Endothelial cell of umbilical vein (primary cell): ENCODE measurements at regions not wholly inside any gene's neighbourhood (a gene's known extent, or its start where the extent isn't known, plus 50 kb on each side); places are given as distances from the start of the nearest gene placed in this dataset.

Experiments
- BruUV-seq: library from RNA; stranded (reverse); fragments of 400-500 nt; replicated peaks from 2 replicates; lab custom pipeline; 2021; lab: Mats Ljungman, UMichigan
- CTCF ChIA-PET: fragments of 300-600, 350-600 bp; sonication (Branson Sonifier 250); formaldehyde crosslinking; loops from one replicate; lab custom pipeline; 2021; ENCODE audit warnings: antibody characterized with exemption, inconsistent platforms; lab: Charles Lee
- POLR2A ChIA-PET: fragments of 300-600, 350-600 bp; sonication (Branson Sonifier 250); formaldehyde crosslinking; loops from one replicate; lab custom pipeline; 2021; ENCODE audit warnings: antibody characterized with exemption, inconsistent platforms; lab: Charles Lee
- DNase-seq: peaks from one replicate; pipeline ENCODE4 v3.0.0-alpha.2; 2011; ENCODE audit warnings: low read depth, low spot score
- FAIRE-seq: peaks from 2 replicates; lab custom pipeline; 2011; peaks lifted over from hg19 to GRCh38; lab: Jason Lieb, UNC
- H2AFZ ChIP-seq: 2 replicates; pipeline ENCODE4 v1.6.0; 2012; ENCODE audit warnings: low read depth, low read length, control low read depth, inconsistent platforms
- H3K27ac ChIP-seq: 2 replicates; pipeline ENCODE4 v1.5.1; 2011; ENCODE audit warnings: low read depth, mild to moderate bottlenecking, control low read depth, low read length, moderate library complexity; ENCODE audit not compliant: insufficient read depth
- H3K27me3 ChIP-seq, 2 experiments: 2 replicates each; pipeline versions ENCODE4 v1.6.0 to v1.6.1; 2011; ENCODE audit warnings: low read length in 2 of 2, mixed read lengths in 1 of 2; ENCODE audit not compliant: control insufficient read depth in 2 of 2, insufficient read depth in 2 of 2
- H3K36me3 ChIP-seq, 2 experiments: 2 replicates in 1 of 2; 3 replicates in 1 of 2; pipeline ENCODE4 v1.5.1; 2011; ENCODE audit warnings: low read length in 2 of 2, mild to moderate bottlenecking in 1 of 2, moderate library complexity in 1 of 2; ENCODE audit not compliant: control insufficient read depth in 2 of 2, insufficient read depth in 2 of 2; ENCODE audit errors: extremely low read depth in 1 of 2
- H3K4me1 ChIP-seq: 3 replicates; pipeline ENCODE4 v1.5.1; 2011; ENCODE audit warnings: mild to moderate bottlenecking, low read length; ENCODE audit not compliant: control insufficient read depth, insufficient read depth; ENCODE audit errors: extremely low read depth
- H3K4me2 ChIP-seq: 2 replicates; pipeline ENCODE4 v1.6.1; 2011; ENCODE audit warnings: low read length, control low read depth, mixed read lengths; ENCODE audit not compliant: insufficient read depth
- H3K4me3 ChIP-seq, 3 experiments: fragments of 200-600 bp in 1 of 3; sonication (generic), shearing (Covaris generic) in 1 of 3; replicated peaks in 1 of 3; 2 replicates each; pipeline ENCODE4 v1.5.1; 2011 to 2016; ENCODE audit warnings: control low read depth in 3 of 3, low read length in 3 of 3, mild to moderate bottlenecking in 2 of 3, inconsistent platforms in 1 of 3, low read depth in 1 of 3, moderate library complexity in 1 of 3; ENCODE audit not compliant: insufficient read depth in 1 of 3
- H3K79me2 ChIP-seq: 2 replicates; pipeline ENCODE4 v1.6.0; 2012; ENCODE audit warnings: low read length, inconsistent platforms; ENCODE audit not compliant: control insufficient read depth, insufficient read depth
- H3K9ac ChIP-seq: replicated peaks from 2 replicates; pipeline ENCODE3; 2011; ENCODE audit warnings: low read length, control low read depth; ENCODE audit not compliant: insufficient read depth; ENCODE audit errors: extremely low read depth
- H3K9me1 ChIP-seq: replicated peaks from 3 replicates; pipeline ENCODE4 v1.6.0; 2011; ENCODE audit warnings: mild to moderate bottlenecking, low read length; ENCODE audit not compliant: control insufficient read depth, insufficient read depth; ENCODE audit errors: extremely low read depth
- H3K9me3 ChIP-seq: replicated peaks from 2 replicates; pipeline ENCODE4 v1.5.1; 2012; ENCODE audit warnings: low read length, inconsistent platforms; ENCODE audit not compliant: control insufficient read depth, insufficient read depth
- H4K20me1 ChIP-seq: replicated peaks from 2 replicates; pipeline ENCODE3; 2011; ENCODE audit warnings: mild to moderate bottlenecking, low read length; ENCODE audit not compliant: control insufficient read depth, insufficient read depth; ENCODE audit errors: extremely low read depth
- CTCF ChIP-seq, 2 donors: IDR thresholded peaks; 1 replicate in 1 of 2; 2 replicates in 1 of 2; pipeline ENCODE4 v1.5.1; 2011; ENCODE audit warnings: low read length in 2 of 2, mild to moderate bottlenecking in 2 of 2, moderate library complexity in 2 of 2, control low read depth in 1 of 2, inconsistent platforms in 1 of 2, low read depth in 1 of 2; ENCODE audit not compliant: insufficient read depth in 1 of 2; ENCODE audit errors: extremely low read depth in 1 of 2
- EZH2 ChIP-seq: IDR thresholded peaks from 2 replicates; pipeline ENCODE4 v1.6.1; 2012; ENCODE audit warnings: borderline replicate concordance, low read depth, mild to moderate bottlenecking, moderate library complexity, low read length, inconsistent platforms; ENCODE audit not compliant: severe bottlenecking
- FOS ChIP-seq: IDR thresholded peaks from 2 replicates; pipeline ENCODE4 v1.6.1; 2011; ENCODE audit warnings: mild to moderate bottlenecking, low read length, moderate library complexity, borderline replicate concordance; ENCODE audit not compliant: insufficient read depth
- GATA2 ChIP-seq: IDR thresholded peaks from 2 replicates; pipeline ENCODE4 v1.7.0; 2011; ENCODE audit warnings: low read depth, mild to moderate bottlenecking, moderate library complexity, mixed read lengths, low read length; ENCODE audit not compliant: insufficient read length, insufficient read depth
- JUN ChIP-seq: IDR thresholded peaks from 2 replicates; pipeline ENCODE4 v1.6.1; 2011; ENCODE audit warnings: borderline replicate concordance, low read depth; ENCODE audit not compliant: insufficient read length, insufficient read depth
- MAX ChIP-seq: IDR thresholded peaks from 2 replicates; pipeline ENCODE4 v1.6.1; 2011; ENCODE audit not compliant: insufficient read depth, insufficient read length
- MYC ChIP-seq: IDR thresholded peaks from one replicate; pipeline ENCODE4 v1.6.1; 2011; ENCODE audit warnings: mild to moderate bottlenecking, low read depth, low read length
- POLR2A ChIP-seq: IDR thresholded peaks from 2 replicates; pipeline ENCODE4 v1.6.1; 2012; ENCODE audit warnings: low read depth, mild to moderate bottlenecking, control low read depth, low read length
- POLR2AphosphoS5 ChIP-seq: IDR thresholded peaks from 2 replicates; pipeline ENCODE4 v1.6.1; 2012; ENCODE audit warnings: low read depth, mild to moderate bottlenecking, control low read depth, low read length, moderate library complexity; ENCODE audit not compliant: insufficient read depth
- dilution Hi-C: fragments of 300-500 bp; cut with MboI; formaldehyde crosslinking; loops from one replicate; pipeline ENCODE4 v1.15.0; 2019; ENCODE audit warnings: low sequenced_read_pairs; ENCODE audit not compliant: extremely low pct_ligation_motif_present
- intact Hi-C: fragments of 100-400 bp; cut with micrococcal nuclease; formaldehyde crosslinking; loops from one replicate; pipeline ENCODE4 v1.10.0; 2022

- Histone ChIP-seq H3K4me1 (no peaks in the 10 kb centered on the region), H3K36me3 (no peaks in the 10 kb centered on the region), H3K4me2 (no peak overlapping the region), H3K9ac (no peak overlapping the region), H3K79me2 (no peaks in the 10 kb centered on the region), H3K4me3 (no peak overlapping the region), H3K9me3 (no peaks in the 10 kb centered on the region), H3K27ac (no peak overlapping the region), H3K27me3 (no peaks in the 10 kb centered on the region), H3K9me1 (no peaks in the 10 kb centered on the region), H4K20me1 (no peaks in the 10 kb centered on the region), H2AFZ (no peak overlapping the region)
- no peak for DNase-seq
- no TSS peak for BruUV-seq
- FAIRE-seq = no peak
- ChIA-PET POLR2A (no interaction called here), CTCF (no interaction called here)
- TF ChIP-seq JUN (no peak), POLR2A (no peak), FOS (no peak), CTCF (IDR thresholded peaks at IDR 0.05; ENCODE audit: extremely low read depth in 1 of 2, insufficient read depth in 1 of 2, low read depth in 1 of 2, low read length in 2 of 2) (no peak), MAX (no peak), POLR2AphosphoS5 (no peak), GATA2 (no peak), MYC (no peak), EZH2 (no peak)
- intact Hi-C loops = no loop called here
- dilution Hi-C loops = no loop called here
Observed at GRCh38 chrX:131356725-131357124, 67.6 kb upstream of the IGSF1 start.
